IMR-90 (cell line): ENCODE measurements at regions not wholly inside any gene's neighbourhood (a gene's known extent, or its start where the extent isn't known, plus 50 kb on each side); places are given as distances from the start of the nearest gene placed in this dataset.

Experiments
- ATAC-seq: fragments of 200-7000 bp; cut with Tn5 transposase; 2 replicates; pipeline ENCODE4 v1.9.1; 2020; ENCODE audit warnings: low read depth, mild to moderate bottlenecking, moderate library complexity
- BruUV-seq: library from RNA; stranded (reverse); fragments of 400-500 nt; replicated peaks from 2 replicates; lab custom pipeline; 2021; lab: Mats Ljungman, UMichigan
- CTCF ChIA-PET: fragments of 300-600 bp; formaldehyde crosslinking; extraction: SDS; loops from one replicate; lab custom pipeline; 2021; ENCODE audit warnings: antibody characterized with exemption; lab: Yijun Ruan, JAX
- POLR2A ChIA-PET: fragments of 300-600 bp; sonication (Branson Sonifier 250); formaldehyde crosslinking; loops from one replicate; lab custom pipeline; 2022; ENCODE audit warnings: antibody characterized with exemption; ENCODE audit not compliant: unreplicated experiment; lab: Charles Lee
- DNase-seq: peaks from one replicate; pipeline ENCODE4 v3.0.0; 2013
- H2AFZ ChIP-seq: replicated peaks from 2 replicates; pipeline ENCODE3; 2013; ENCODE audit warnings: low read length, mild to moderate bottlenecking; ENCODE audit not compliant: poor library complexity
- H2AK5ac ChIP-seq: 2 replicates; pipeline ENCODE4 v1.6.1; 2013; ENCODE audit warnings: low read depth, low read length, inconsistent platforms
- H2AK9ac ChIP-seq: replicated peaks from 2 replicates; pipeline ENCODE3; 2013; ENCODE audit warnings: mild to moderate bottlenecking, low read depth, low read length, moderate library complexity; ENCODE audit not compliant: poor library complexity
- H2BK120ac ChIP-seq: 2 replicates; pipeline ENCODE4 v1.6.1; 2013; ENCODE audit warnings: low read depth, low read length, inconsistent platforms
- H2BK15ac ChIP-seq: 3 replicates; pipeline ENCODE4 v1.6.1; 2013; ENCODE audit warnings: low read depth, low read length, inconsistent platforms
- H2BK20ac ChIP-seq: 2 replicates; pipeline ENCODE4 v1.6.1; 2013; ENCODE audit warnings: low read depth, mild to moderate bottlenecking, inconsistent platforms, low read length, moderate library complexity
- H2BK5ac ChIP-seq: 2 replicates; pipeline ENCODE4 v1.6.1; 2013; ENCODE audit warnings: mild to moderate bottlenecking, low read depth, low read length, inconsistent platforms; ENCODE audit not compliant: poor library complexity, severe bottlenecking
- H3K14ac ChIP-seq: replicated peaks from 2 replicates; pipeline ENCODE4 v1.6.1; 2013; ENCODE audit warnings: low read depth, low read length, inconsistent platforms
- H3K18ac ChIP-seq: 2 replicates; pipeline ENCODE4 v1.6.1; 2013; ENCODE audit warnings: low read depth, low read length, control low read depth
- H3K23ac ChIP-seq: 2 replicates; pipeline ENCODE4 v1.6.1; 2013; ENCODE audit warnings: low read depth, low read length, inconsistent platforms
- H3K27ac ChIP-seq: 2 replicates; pipeline ENCODE4 v1.5.1; 2013; ENCODE audit warnings: mild to moderate bottlenecking, control low read depth, low read length; ENCODE audit not compliant: insufficient read depth
- H3K27me3 ChIP-seq: 2 replicates; pipeline ENCODE4 v1.6.1; 2013; ENCODE audit warnings: low read length; ENCODE audit not compliant: control insufficient read depth, insufficient read depth
- H3K36me3 ChIP-seq: 2 replicates; pipeline ENCODE4 v1.6.1; 2013; ENCODE audit warnings: low read length, mixed read lengths; ENCODE audit not compliant: control insufficient read depth, insufficient read depth
- H3K4ac ChIP-seq: 2 replicates; pipeline ENCODE4 v1.6.1; 2013; ENCODE audit warnings: low read depth, low read length, inconsistent platforms
- H3K4me1 ChIP-seq: 2 replicates; pipeline ENCODE4 v1.6.1; 2013; ENCODE audit warnings: low read length, mixed read lengths; ENCODE audit not compliant: control insufficient read depth, insufficient read depth
- H3K4me2 ChIP-seq: 2 replicates; pipeline ENCODE4 v1.6.1; 2013; ENCODE audit warnings: low read depth, mild to moderate bottlenecking, control low read depth, low read length, moderate library complexity
- H3K4me3 ChIP-seq: 2 replicates; pipeline ENCODE4 v1.5.1; 2013; ENCODE audit warnings: low read depth, mild to moderate bottlenecking, control low read depth, low read length, moderate library complexity; ENCODE audit not compliant: insufficient read depth
- H3K56ac ChIP-seq: 2 replicates; pipeline ENCODE4 v1.6.1; 2013; ENCODE audit warnings: low read length, inconsistent platforms; ENCODE audit not compliant: insufficient read depth; ENCODE audit errors: extremely low read depth
- H3K79me1 ChIP-seq, 2 experiments: 2 replicates each; pipeline ENCODE4 v1.6.1; 2013; ENCODE audit warnings: low read length in 2 of 2, inconsistent platforms in 1 of 2, low read depth in 1 of 2
- H3K9ac ChIP-seq: 2 replicates; pipeline ENCODE4 v1.6.1; 2013; ENCODE audit warnings: low read depth, low read length, control low read depth
- H3K9me1 ChIP-seq: 2 replicates; pipeline ENCODE4 v1.6.1; 2013; ENCODE audit warnings: low read length, inconsistent platforms; ENCODE audit not compliant: insufficient read depth
- H3K9me3 ChIP-seq: 2 replicates; pipeline ENCODE4 v1.6.1; 2013; ENCODE audit warnings: low read length; ENCODE audit not compliant: control insufficient read depth, insufficient read depth
- H4K20me1 ChIP-seq: 2 replicates; pipeline ENCODE4 v1.6.1; 2013; ENCODE audit warnings: low read length, inconsistent platforms; ENCODE audit not compliant: insufficient read depth
- H4K5ac ChIP-seq: 2 replicates; pipeline ENCODE4 v1.6.1; 2013; ENCODE audit warnings: mild to moderate bottlenecking, low read depth, low read length, control low read depth
- H4K8ac ChIP-seq, 2 experiments: 2 replicates each; pipeline ENCODE4 v1.6.1; 2013; ENCODE audit warnings: low read depth in 2 of 2, low read length in 2 of 2, control low read depth in 1 of 2, inconsistent platforms in 1 of 2
- H4K91ac ChIP-seq: 2 replicates; pipeline ENCODE4 v1.6.1; 2013; ENCODE audit warnings: low read depth, low read length, inconsistent platforms; ENCODE audit not compliant: insufficient read depth
- CEBPB ChIP-seq: IDR thresholded peaks from 2 replicates; pipeline ENCODE4 v1.6.1; 2012; ENCODE audit warnings: low read depth, low read length, improper control_type of control experiment
- CHD1 ChIP-seq: IDR thresholded peaks from 2 replicates; pipeline ENCODE4 v1.6.1; 2012; ENCODE audit warnings: low read depth, low read length, improper control_type of control experiment
- CTCF ChIP-seq: conservative IDR thresholded peaks from 2 replicates; pipeline ENCODE4 v1.5.1; 2012; ENCODE audit warnings: mild to moderate bottlenecking, low read depth, low read length, improper control_type of control experiment
- ELK1 ChIP-seq: fragments of 150-350 bp; IDR thresholded peaks from 2 replicates; pipeline ENCODE4 v1.6.1; 2016; ENCODE audit warnings: low read depth, mild to moderate bottlenecking, low read length, moderate library complexity, borderline replicate concordance
- FOS ChIP-seq: fragments of 150-350 bp; IDR thresholded peaks from 2 replicates; pipeline ENCODE4 v1.6.1; 2016; ENCODE audit warnings: low read depth, low read length
- MXI1 ChIP-seq: IDR thresholded peaks from 2 replicates; pipeline ENCODE4 v1.6.1; 2012; ENCODE audit warnings: low read depth, mild to moderate bottlenecking, low read length, moderate library complexity, borderline replicate concordance
- POLR2A ChIP-seq: IDR thresholded peaks from 2 replicates; pipeline ENCODE4 v1.6.1; 2012; ENCODE audit warnings: mild to moderate bottlenecking, low read depth, low read length
- RFX5 ChIP-seq: IDR thresholded peaks from 2 replicates; pipeline ENCODE4 v1.8.0; 2012; ENCODE audit warnings: low read depth, mild to moderate bottlenecking, low read length, moderate library complexity
- WGBS, 2 experiments: methylation state at CpG; one replicate each; pipeline versions ENCODE4 v1.1.5 to v1.1.7; 2013; ENCODE audit warnings: missing lambda C conversion rate in 2 of 2; ENCODE audit not compliant: insufficient read length in 1 of 2; ENCODE audit errors: extremely low coverage in 2 of 2; 5-methylcytosine and 5-hydroxymethylcytosine counted together
- dilution Hi-C: fragments of 300-500 bp; cut with HindIII; formaldehyde crosslinking; loops from one replicate; pipeline ENCODE4 v1.14.3; 2018; ENCODE audit warnings: low sequenced_read_pairs; ENCODE audit not compliant: unreplicated experiment
- in situ Hi-C: fragments of 300-500 bp; cut with MboI; formaldehyde crosslinking; loops from 3 replicates; pipeline ENCODE4 v1.14.3; 2019; ENCODE audit warnings: low sequenced_read_pairs, inconsistent platforms, mixed read lengths
- intact Hi-C: fragments of 100-400 bp; cut with micrococcal nuclease; formaldehyde crosslinking; loops from 2 replicates; pipeline ENCODE4 v1.10.0; 2022

GRCh38 chr1:14392859-14393365, 205.6 kb upstream of the KAZN start:
- intact Hi-C loops = no loop called here
- ATAC-seq = no peak
- no peaks in the 10 kb centered on the region for H4K20me1 ChIP-seq

More at GRCh38 chr1:14392859-14393365, 205.6 kb upstream of the KAZN start:
- in situ Hi-C loops = no loop called here
- H3K79me1 ChIP-seq = no peaks in the 10 kb centered on the region
- H3K4me1 ChIP-seq = no peaks in the 10 kb centered on the region
- BruUV-seq = no TSS peak
- H3K4me3 ChIP-seq = no peak overlapping the region
- H3K23ac ChIP-seq = no peak overlapping the region
- H4K8ac ChIP-seq = no peak overlapping the region
- ChIA-PET CTCF (no interaction called here), POLR2A (no interaction called here)
- no peak overlapping the region for H4K91ac ChIP-seq
- no peak for DNase-seq
- H3K27ac ChIP-seq = no peak overlapping the region
- no peaks in the 10 kb centered on the region for H3K36me3 ChIP-seq
- no peak overlapping the region for H2BK120ac ChIP-seq
- TF ChIP-seq ELK1 (no peak), RFX5 (no peak), CTCF (no peak), CEBPB (no peak), FOS (no peak), CHD1 (no peak), POLR2A (no peak), MXI1 (no peak)
- H3K14ac ChIP-seq = no peak overlapping the region
- 50% methylated on average over 2 of the region's 5 CpGs; no CpG with 5 or more reads in 1 of the 2 experiments for WGBS, 2 experiments
- no peak overlapping the region for H3K4ac ChIP-seq
- H3K18ac ChIP-seq = no peak overlapping the region
- no peaks in the 10 kb centered on the region for H3K9me1 ChIP-seq
- no peak overlapping the region for H2BK5ac ChIP-seq
- H2BK20ac ChIP-seq = no peak overlapping the region
- H2BK15ac ChIP-seq = no peak overlapping the region
- no peak overlapping the region for H3K9ac ChIP-seq
- no peaks in the 10 kb centered on the region for H3K27me3 ChIP-seq
- H3K9me3 ChIP-seq = peaks cover 2% of the 10 kb centered on the region
- no peak overlapping the region for H4K5ac ChIP-seq
- no peak overlapping the region for H2AK5ac ChIP-seq
- no peak overlapping the region for H2AK9ac ChIP-seq
- no peak overlapping the region for H2AFZ ChIP-seq
- dilution Hi-C loops = no loop called here
- no peak overlapping the region for H3K56ac ChIP-seq
- no peak overlapping the region for H3K4me2 ChIP-seq
